ENCODE measurements at regions not wholly inside any gene's neighbourhood (a gene's known extent, or its start where the extent isn't known, plus 50 kb on each side); places are given as distances from the start of the nearest gene placed in this dataset.

- H3K9me3 ChIP-seq: no peaks in the 10 kb centered on the region
- no peaks in the 10 kb centered on the region for H3K27me3 ChIP-seq
- no peaks in the 10 kb centered on the region for H3K4me1 ChIP-seq
- DNase-seq: no peak
- no peak for TF ChIP-seq CTCF (IDR thresholded peaks at IDR 0.05; ENCODE audit: low read depth, low read length)
- no peaks in the 10 kb centered on the region for H3K36me3 ChIP-seq
- no peak overlapping the region for H3K4me3 ChIP-seq (ENCODE audit: low read depth, low read length)
Observed at GRCh38 chr2:125707611-125708010, 948.3 kb upstream of the GYPC start.

GRCh38 chr2:125710561-125710960 is 945.4 kb upstream of the GYPC start:
- H3K36me3 ChIP-seq: no peaks in the 10 kb centered on the region
- no peak overlapping the region for H3K4me3 ChIP-seq (ENCODE audit: low read depth, low read length)
- no peaks in the 10 kb centered on the region for H3K4me1 ChIP-seq
- no peak for TF ChIP-seq CTCF (IDR thresholded peaks at IDR 0.05; ENCODE audit: low read depth, low read length)
- DNase-seq: no peak
- H3K9me3 ChIP-seq: no peaks in the 10 kb centered on the region
- no peaks in the 10 kb centered on the region for H3K27me3 ChIP-seq

- H3K9me3 ChIP-seq: no peaks in the 10 kb centered on the region
- DNase-seq: no peak
- H3K4me3 ChIP-seq (ENCODE audit: low read depth, low read length): no peak overlapping the region
- no peaks in the 10 kb centered on the region for H3K27me3 ChIP-seq
- no peaks in the 10 kb centered on the region for H3K4me1 ChIP-seq
- no peak for TF ChIP-seq CTCF (IDR thresholded peaks at IDR 0.05; ENCODE audit: low read depth, low read length)
- no peaks in the 10 kb centered on the region for H3K36me3 ChIP-seq
Observed at GRCh38 chr2:125711075-125711474, 944.9 kb upstream of the GYPC start.

GRCh38 chr2:125713533-125713932 is 942.4 kb upstream of the GYPC start:
- Histone ChIP-seq H3K36me3 (no peaks in the 10 kb centered on the region), H3K27me3 (no peaks in the 10 kb centered on the region), H3K9me3 (no peaks in the 10 kb centered on the region), H3K4me3 (ENCODE audit: low read depth, low read length) (no peak overlapping the region), H3K4me1 (no peaks in the 10 kb centered on the region)
- no peak for TF ChIP-seq CTCF (IDR thresholded peaks at IDR 0.05; ENCODE audit: low read depth, low read length)
- no peak for DNase-seq

GRCh38 chr2:125721072-125721721 is 934.8 kb upstream of the GYPC start:
- no peak for TF ChIP-seq CTCF (IDR thresholded peaks at IDR 0.05; ENCODE audit: low read depth, low read length)

GRCh38 chr2:125730921-125731320 is 925.0 kb upstream of the GYPC start:
- Histone ChIP-seq H3K27me3 (no peaks in the 10 kb centered on the region), H3K4me3 (ENCODE audit: low read depth, low read length) (no peak overlapping the region), H3K36me3 (no peaks in the 10 kb centered on the region), H3K9me3 (no peaks in the 10 kb centered on the region), H3K4me1 (no peaks in the 10 kb centered on the region)
- no peak for TF ChIP-seq CTCF (IDR thresholded peaks at IDR 0.05; ENCODE audit: low read depth, low read length)
- DNase-seq: no peak

More at GRCh38 chr2:125721072-125721721, 934.8 kb upstream of the GYPC start:
- Histone ChIP-seq H3K36me3 (no peaks in the 10 kb centered on the region), H3K4me3 (ENCODE audit: low read depth, low read length) (no peak overlapping the region), H3K4me1 (no peaks in the 10 kb centered on the region), H3K27me3 (no peaks in the 10 kb centered on the region), H3K9me3 (no peaks in the 10 kb centered on the region)
- no peak for DNase-seq
